SK-N-SH treated with all-trans-retinoic acid at 6 μM for 48 hours (cell line): ENCODE measurements at regions not wholly inside any gene's neighbourhood (a gene's known extent, or its start where the extent isn't known, plus 50 kb on each side); places are given as distances from the start of the nearest gene placed in this dataset.

Experiments used
- ARNTL ChIP-seq: fragments of 450-650 bp; formaldehyde crosslinking; IDR thresholded peaks from 2 replicates; pipeline ENCODE4 v1.5.0; 2020; ENCODE audit warnings: low read depth, mild to moderate bottlenecking, moderate library complexity, borderline replicate concordance
- CSDC2 ChIP-seq: fragments of 250-450 bp; sonication (Bioruptor Pico); IDR thresholded peaks from 2 replicates; pipeline ENCODE4 v1.5.0; 2020; ENCODE audit warnings: mild to moderate bottlenecking, moderate library complexity
- OSR1 ChIP-seq: fragments of 250-450 bp; sonication (Bioruptor Pico); IDR thresholded peaks from 2 replicates; pipeline ENCODE4 v1.8.0; 2022; ENCODE audit warnings: moderate library complexity, mild to moderate bottlenecking, inconsistent platforms
- TOX ChIP-seq: fragments of 250-450 bp; sonication (Bioruptor Pico); IDR thresholded peaks from 2 replicates; pipeline ENCODE4 v1.8.0; 2021; ENCODE audit warnings: mild to moderate bottlenecking, moderate library complexity, borderline replicate concordance
- ZFP3 ChIP-seq: fragments of 250-450 bp; sonication (Bioruptor Pico); IDR thresholded peaks from 2 replicates; pipeline ENCODE4 v1.5.0; 2020; ENCODE audit warnings: mild to moderate bottlenecking, moderate library complexity
- ZNF70 ChIP-seq: fragments of 450-650 bp; formaldehyde crosslinking; IDR thresholded peaks from 2 replicates; pipeline ENCODE4 v1.5.0; 2020; ENCODE audit warnings: mild to moderate bottlenecking, moderate library complexity
- TF ChIP-seq, protein P1 (sequence below): fragments of 250-450 bp; sonication (Bioruptor Pico); IDR thresholded peaks from 2 replicates; pipeline ENCODE4 v1.8.0; 2020; ENCODE audit warnings: mild to moderate bottlenecking, moderate library complexity, borderline replicate concordance

DNA sequence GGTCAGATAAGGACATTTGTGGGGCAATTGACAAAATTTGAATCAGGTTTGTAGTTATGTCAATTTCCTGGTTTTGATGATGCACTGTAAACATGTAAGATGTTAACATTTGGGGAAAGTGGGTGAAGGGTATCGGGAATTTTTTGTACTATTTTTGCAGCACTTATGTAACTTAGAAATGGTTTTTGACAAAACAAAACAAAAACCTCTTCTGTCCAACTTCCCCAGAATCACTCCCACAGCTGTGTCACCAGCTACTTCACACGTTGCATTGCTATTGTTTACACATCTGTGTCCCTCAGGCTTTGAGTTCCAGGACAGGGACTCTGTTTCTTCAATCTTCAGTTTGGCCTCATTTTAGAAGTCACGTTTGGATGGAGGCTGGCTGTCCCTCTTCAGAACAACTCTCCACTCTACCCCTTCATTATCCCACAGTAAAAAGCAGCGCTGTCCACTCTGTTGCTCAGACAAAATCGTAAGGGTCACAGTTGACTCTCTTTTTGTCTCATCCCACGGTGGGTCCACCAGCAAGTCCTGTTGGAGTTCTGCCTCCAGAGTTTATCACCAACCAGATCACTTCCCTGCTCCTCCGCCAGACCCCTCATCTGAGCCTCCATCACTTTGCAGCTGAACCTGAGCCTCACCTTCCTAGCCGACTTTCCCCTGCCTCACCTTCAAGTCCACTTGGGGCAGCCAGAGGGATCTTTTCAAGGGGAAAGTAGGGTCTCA lies 63.2 kb downstream of the NENF start:
- TF ChIP-seq, protein P1, sequence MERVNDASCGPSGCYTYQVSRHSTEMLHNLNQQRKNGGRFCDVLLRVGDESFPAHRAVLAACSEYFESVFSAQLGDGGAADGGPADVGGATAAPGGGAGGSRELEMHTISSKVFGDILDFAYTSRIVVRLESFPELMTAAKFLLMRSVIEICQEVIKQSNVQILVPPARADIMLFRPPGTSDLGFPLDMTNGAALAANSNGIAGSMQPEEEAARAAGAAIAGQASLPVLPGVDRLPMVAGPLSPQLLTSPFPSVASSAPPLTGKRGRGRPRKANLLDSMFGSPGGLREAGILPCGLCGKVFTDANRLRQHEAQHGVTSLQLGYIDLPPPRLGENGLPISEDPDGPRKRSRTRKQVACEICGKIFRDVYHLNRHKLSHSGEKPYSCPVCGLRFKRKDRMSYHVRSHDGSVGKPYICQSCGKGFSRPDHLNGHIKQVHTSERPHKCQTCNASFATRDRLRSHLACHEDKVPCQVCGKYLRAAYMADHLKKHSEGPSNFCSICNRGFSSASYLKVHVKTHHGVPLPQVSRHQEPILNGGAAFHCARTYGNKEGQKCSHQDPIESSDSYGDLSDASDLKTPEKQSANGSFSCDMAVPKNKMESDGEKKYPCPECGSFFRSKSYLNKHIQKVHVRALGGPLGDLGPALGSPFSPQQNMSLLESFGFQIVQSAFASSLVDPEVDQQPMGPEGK = no peak
- no peak for TF ChIP-seq ZNF70 (CRISPR knock-in tag)
- no peak for TF ChIP-seq OSR1 (CRISPR knock-in tag)
- no peak for TF ChIP-seq ARNTL (CRISPR knock-in tag)
- no peak for TF ChIP-seq CSDC2 (CRISPR knock-in tag)
- TF ChIP-seq TOX (CRISPR knock-in tag) = no peak
- no peak for TF ChIP-seq ZFP3 (CRISPR knock-in tag)
